Gastrocnemius medialis (tissue), 4 donors: ENCODE measurements at regions not wholly inside any gene's neighbourhood (a gene's known extent, or its start where the extent isn't known, plus 50 kb on each side); places are given as distances from the start of the nearest gene placed in this dataset.

Experiments used
- POLR2A ChIP-seq, 2 donors: fragments of 450-650 bp; IDR thresholded peaks; one replicate each; pipeline ENCODE4 v1.6.1; 2017; ENCODE audit warnings: antibody characterized with exemption in 2 of 2, mild to moderate bottlenecking in 2 of 2, moderate library complexity in 2 of 2
- TF ChIP-seq, protein P1 (sequence below), 5 experiments: fragments of 450-650 bp in 3 of 5; fragments of 200-600 bp in 2 of 5; sonication (generic) in 2 of 5; IDR thresholded peaks in 4 of 5; conservative IDR thresholded peaks in 1 of 5; 1 replicate in 4 of 5; 2 replicates in 1 of 5; pipeline ENCODE4 v1.5.1; 2016 to 2019; ENCODE audit warnings: antibody characterized with exemption in 5 of 5, mild to moderate bottlenecking in 3 of 5, moderate library complexity in 3 of 5

DNA sequence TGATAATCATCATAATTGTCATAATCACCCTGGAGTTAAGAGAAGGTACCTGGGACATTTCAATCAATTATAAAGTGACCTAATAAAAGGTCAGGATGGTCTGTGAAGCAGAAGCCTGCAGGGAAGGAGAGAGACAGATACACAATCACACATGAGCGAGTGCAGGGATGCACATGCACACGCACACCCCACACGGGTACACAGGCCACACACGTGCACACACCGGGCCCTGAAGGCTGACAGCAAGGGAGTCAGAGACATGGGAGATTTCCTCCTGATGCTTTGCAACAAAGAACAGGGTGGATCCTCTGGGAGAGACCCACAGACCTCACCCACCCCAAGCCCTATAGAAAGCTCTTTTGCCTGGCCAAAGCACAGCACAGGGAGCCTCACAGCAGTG, 82.3 kb upstream of the ZC3H12A start:
- TF ChIP-seq POLR2A (IDR thresholded peaks at IDR 0.05) = no peak
- TF ChIP-seq, protein P1, sequence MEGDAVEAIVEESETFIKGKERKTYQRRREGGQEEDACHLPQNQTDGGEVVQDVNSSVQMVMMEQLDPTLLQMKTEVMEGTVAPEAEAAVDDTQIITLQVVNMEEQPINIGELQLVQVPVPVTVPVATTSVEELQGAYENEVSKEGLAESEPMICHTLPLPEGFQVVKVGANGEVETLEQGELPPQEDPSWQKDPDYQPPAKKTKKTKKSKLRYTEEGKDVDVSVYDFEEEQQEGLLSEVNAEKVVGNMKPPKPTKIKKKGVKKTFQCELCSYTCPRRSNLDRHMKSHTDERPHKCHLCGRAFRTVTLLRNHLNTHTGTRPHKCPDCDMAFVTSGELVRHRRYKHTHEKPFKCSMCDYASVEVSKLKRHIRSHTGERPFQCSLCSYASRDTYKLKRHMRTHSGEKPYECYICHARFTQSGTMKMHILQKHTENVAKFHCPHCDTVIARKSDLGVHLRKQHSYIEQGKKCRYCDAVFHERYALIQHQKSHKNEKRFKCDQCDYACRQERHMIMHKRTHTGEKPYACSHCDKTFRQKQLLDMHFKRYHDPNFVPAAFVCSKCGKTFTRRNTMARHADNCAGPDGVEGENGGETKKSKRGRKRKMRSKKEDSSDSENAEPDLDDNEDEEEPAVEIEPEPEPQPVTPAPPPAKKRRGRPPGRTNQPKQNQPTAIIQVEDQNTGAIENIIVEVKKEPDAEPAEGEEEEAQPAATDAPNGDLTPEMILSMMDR (IDR thresholded peaks at IDR 0.05 in 4 of 5, conservative IDR thresholded peaks at IDR 0.05 in 1 of 5) = no peak
